Fibroblast of skin of back (primary cell): ENCODE measurements at regions not wholly inside any gene's neighbourhood (a gene's known extent, or its start where the extent isn't known, plus 50 kb on each side); places are given as distances from the start of the nearest gene placed in this dataset.
A peak's percentile ranks its signal among the peaks of the same experiment; 100 is the strongest.
"Not testable (repeated sequence)": the region's sequence is repeated elsewhere in the genome, so short reads cannot be mapped to it uniquely, and the experiment has no call there.

ENCODE experiments used
- DNase-seq: peaks from one replicate; pipeline ENCODE4 v3.0.0-alpha.2; 2013

- no peak for DNase-seq
Measured at GRCh38 chr5:112472614-112473013, 53.5 kb upstream of the EPB41L4A start.

GRCh38 chr5:112473989-112474388 lies 54.9 kb upstream of the EPB41L4A start:
- no peak for DNase-seq

- no peak for DNase-seq
Measured at GRCh38 chr5:112475747-112476365, 56.8 kb upstream of the EPB41L4A start.

DNA sequence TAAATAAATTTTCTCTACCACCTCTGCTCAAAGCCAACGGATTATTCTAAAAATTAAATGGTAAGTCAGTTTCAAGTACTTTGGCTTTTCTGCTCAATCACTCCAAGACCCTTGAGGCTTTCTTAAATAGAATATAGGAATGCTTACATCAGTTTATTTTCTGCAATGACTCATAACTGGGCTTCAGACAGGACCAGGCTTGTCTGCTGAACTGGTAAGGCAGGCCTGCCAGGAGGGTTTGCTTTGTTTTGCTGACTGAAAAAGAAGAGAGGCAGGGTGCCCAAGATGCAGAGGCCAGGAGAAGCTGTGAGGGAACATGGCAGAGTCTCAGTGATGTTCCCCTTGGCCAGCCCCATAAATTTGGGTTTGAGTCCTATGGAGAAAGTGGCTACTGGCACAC lies 60.3 kb upstream of the EPB41L4A start:
- DNase-seq = peak; percentile 28

GRCh38 chr5:112480501-112480900 lies 61.4 kb upstream of the EPB41L4A start:
- DNase-seq = no peak

DNA sequence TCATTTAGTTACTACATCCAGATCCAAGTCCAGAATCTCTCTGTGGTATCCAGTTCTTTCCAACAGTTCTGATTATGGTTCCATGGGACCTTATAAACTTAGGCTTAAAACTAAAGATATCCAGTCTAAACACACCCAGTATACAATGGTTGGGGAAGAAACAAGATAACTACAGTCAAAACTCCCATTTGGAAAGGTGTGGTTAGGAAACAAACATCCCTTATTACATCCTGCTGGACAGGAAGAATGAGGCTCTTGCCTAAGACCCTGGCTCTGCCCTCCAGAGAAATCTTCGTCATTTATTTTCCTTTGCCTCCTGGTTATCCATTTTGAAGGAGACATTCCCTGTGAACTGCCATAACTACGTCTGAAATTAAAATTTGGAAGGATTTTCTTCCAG lies 64.6 kb upstream of the EPB41L4A start:
- DNase-seq = no peak

DNA sequence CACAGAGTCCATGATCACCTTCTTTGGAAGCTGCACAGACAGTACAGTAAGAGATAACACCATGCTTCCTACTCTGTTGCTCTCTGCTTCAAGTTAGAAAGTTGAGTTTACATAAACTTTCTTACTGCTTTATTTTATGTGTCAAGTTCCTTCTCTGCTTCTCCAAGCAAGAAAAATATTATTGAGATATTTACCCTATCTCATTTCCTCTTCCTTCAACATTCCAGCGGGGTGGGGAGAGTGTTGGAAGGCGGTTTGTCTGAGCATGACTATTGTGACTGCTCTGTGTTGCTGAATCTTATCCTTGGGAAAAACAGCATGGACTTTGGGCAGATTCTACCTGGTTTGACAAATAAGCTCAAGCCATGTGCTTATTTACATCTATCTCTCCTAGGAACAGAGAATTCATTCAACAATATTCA lies 66.9 kb upstream of the EPB41L4A start:
- DNase-seq = no peak

DNA sequence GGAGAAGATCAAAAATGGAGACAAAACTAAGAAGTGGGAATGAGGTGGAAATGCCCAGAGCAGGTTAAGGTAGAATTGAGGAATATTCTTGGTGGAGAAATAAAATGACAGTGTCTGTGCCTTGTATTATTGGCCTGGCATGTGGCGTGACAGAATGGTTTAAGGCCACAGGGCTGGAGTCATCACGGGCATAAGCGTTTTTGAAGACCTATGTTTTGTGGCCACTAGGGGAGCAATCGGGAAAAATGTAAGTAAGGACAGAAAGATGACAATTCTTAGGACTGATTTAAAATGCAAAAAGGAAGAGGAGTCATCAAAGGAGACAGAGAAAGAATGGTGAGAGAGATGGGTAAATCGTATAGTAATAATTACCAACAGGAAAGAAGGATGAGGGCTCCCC lies 72.2 kb upstream of the EPB41L4A start:
- DNase-seq = peak; percentile 3

DNA sequence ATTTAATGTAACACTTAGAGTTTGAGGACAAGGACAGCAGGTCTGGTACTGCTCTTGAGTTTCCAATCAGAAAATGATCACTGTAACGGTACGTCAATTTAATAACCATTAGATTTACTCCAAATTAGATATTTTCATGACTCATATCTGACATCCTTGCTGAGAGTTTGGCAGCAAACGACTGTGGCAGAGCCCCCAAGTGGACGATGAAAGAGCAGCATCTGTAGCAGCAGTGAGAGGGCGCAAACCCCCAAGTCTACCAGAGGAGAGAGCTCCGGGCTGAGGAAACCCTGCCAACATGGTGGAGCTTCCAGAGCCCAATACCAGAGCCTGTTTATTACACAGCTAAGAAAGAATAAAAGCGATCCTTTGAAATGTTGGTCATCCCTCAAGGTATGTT lies 73.2 kb upstream of the EPB41L4A start:
- peak; percentile 38 for DNase-seq

- not testable (repeated sequence) for DNase-seq
Measured at GRCh38 chr5:112503749-112504501, 84.8 kb upstream of the EPB41L4A start.

- DNase-seq = not testable (repeated sequence)
Measured at GRCh38 chr5:112509097-112509496, 90.0 kb upstream of the EPB41L4A start.

- no peak for DNase-seq
Measured at GRCh38 chr5:112511920-112512319, 92.8 kb upstream of the EPB41L4A start.

DNA sequence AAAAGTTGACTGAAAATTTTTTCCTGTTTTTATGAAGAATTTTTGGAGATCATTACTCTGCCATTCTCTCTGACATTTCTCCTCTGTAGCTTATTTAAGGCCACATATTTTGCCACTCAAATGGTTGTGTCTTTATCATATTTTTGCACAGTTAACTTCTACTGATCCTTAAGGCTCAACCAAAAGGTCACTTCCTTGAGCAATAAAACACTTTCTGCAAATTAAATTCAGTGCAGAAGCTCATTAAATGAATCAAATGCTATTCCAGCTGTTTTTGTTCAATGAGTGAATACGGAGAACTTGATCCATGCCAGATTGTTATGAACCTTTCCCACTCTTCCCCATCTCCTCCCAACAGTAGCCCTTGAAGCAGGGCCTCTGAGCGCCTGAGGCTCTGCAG lies 93.8 kb upstream of the EPB41L4A start:
- no peak for DNase-seq

- DNase-seq = no peak
Measured at GRCh38 chr5:112514111-112514510, 95.0 kb upstream of the EPB41L4A start.

GRCh38 chr5:112520474-112520873 lies 101.4 kb upstream of the EPB41L4A start:
- not testable (repeated sequence) for DNase-seq

DNA sequence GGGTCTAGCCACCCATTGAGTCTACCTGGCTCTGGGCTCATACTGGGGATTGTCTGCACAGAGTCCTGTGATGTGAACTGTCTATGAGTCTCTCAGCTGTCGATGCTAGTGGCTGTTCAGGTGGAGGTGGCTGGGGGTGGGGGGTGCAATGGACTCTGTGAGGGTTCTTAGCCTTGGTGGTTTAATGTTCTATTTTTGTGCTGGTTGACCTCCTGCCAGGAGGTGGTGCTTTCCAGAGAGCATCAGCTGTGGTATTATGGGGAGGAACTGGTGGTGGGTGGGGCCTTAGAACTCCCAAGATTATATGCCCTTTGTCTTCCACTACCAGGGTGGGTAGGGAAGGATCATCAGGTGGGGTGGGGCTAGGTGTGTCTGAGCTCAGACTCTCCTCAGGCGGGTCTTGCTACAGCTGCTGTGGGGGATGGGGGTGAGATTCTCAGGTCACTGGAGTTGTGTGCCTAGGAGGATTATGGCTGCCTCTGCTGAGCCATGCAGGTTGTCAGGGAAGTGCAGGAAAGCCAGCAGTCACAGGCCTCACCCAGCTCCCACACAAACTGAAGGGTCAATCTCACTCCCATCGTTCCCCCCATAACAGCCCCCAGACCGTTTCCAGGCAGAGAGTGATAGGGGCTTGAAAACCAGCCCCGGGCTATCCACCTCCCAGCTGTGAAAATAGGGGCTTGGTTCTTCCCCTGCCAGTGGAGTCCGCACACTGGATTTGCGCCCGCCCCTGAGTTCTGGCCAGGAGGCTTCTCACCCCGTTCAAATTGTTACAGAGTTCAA lies 104.0 kb upstream of the EPB41L4A start:
- DNase-seq = not testable (repeated sequence)

DNA sequence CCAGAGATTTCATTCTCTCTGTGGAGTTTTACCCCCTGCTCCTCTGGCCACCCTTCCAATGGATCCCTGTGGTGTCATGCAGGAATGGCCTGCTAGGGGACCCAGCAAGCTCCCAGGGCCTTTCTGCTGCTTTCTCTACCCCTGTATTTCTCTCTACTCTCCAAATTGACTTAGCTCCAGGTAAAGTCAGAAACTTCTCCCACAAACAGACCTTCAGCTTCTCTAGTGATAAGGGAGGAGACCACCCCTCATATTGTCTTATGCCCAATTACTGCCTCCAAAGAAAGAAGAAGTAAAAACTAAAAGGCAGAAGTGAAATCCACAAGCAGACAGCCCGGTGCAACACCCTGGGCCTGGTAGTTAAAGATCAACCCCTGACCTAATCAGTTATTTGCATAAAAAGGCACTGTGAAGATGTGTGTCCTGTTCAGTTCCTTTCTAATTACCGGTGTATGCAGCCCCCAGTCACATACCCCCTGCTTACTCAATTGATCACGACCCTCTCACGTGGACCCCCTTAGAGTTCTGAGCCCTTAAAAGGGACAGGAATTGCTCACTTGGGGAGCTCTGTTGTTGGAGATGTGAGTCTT lies 104.7 kb upstream of the EPB41L4A start:
- not testable (repeated sequence) for DNase-seq

- DNase-seq = no peak
Measured at GRCh38 chr5:112525217-112525616, 106.1 kb upstream of the EPB41L4A start.

- DNase-seq = no peak
Measured at GRCh38 chr5:112528928-112529327, 109.9 kb upstream of the EPB41L4A start.

- no peak for DNase-seq
Measured at GRCh38 chr5:112529525-112529924, 110.4 kb upstream of the EPB41L4A start.

DNA sequence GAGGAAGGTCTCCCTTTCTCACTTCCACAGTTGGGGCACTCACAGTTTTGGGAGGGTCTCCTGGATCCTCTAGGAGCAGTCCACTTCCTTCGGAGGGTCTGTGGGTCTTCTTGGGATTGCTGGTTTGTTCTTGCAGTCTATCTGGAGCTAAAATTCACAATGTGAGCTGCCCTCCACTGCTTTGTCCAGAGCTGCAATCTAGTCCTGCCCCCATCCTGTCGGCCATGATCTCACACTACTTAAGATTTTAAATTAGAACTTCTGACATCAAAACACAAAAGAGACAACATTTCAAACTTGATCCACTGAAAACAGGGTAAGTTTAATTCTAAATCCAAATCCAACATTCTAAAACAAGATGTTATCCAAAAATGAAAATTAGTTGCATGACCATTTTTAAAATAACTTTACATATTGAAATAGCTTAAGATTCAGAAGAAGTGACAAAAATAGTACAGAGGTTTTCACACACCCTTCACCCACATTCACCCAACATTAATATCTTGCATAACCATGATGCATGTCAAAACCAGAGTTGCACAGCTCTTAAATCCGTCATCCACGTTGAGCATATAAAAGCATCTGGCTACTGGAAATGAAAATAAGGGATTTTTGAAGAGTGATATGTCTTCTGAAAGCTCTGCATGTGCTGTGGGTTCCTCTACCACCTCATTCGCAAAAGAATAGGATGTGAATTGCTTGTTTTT lies 113.7 kb upstream of the EPB41L4A start:
- DNase-seq = no peak

DNA sequence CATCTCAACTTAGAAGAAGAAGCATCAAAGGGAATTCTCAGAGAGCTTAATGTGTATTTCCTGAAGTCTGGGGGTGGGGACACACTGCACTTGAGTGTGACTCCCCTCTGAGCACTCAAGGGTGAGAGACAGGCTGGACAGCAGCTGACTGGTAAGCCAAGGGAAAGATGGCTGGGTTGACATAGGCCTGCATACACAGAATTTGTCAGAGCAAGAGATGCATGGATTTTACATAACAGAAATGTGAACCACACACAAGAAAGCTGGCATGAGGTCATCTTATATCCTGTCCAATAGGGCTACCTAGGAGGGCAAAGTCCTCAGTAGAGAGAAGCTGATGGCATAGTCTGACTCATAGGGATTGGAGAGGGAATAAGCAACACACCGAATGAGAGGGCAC lies 114.3 kb upstream of the EPB41L4A start:
- no peak for DNase-seq
